ENCODE measurements at regions not wholly inside any gene's neighbourhood (a gene's known extent, or its start where the extent isn't known, plus 50 kb on each side); places are given as distances from the start of the nearest gene placed in this dataset.
"Not testable (repeated sequence)": the region's sequence is repeated elsewhere in the genome, so short reads cannot be mapped to it uniquely, and the experiment has no call there.

- DNase-seq (ENCODE audit: low read depth in 1 of 2, low spot score in 1 of 2): no peak
- no peak overlapping the region for H3K27ac ChIP-seq (replicated peaks)
- H3K4me3 ChIP-seq (replicated peaks; ENCODE audit: insufficient read depth, low read length): no peak overlapping the region
- H3K27me3 ChIP-seq (ENCODE audit: insufficient read depth, poor library complexity, severe bottlenecking): no peaks in the 10 kb centered on the region
- no peak for TF ChIP-seq REST (IDR thresholded peaks at IDR 0.05; ENCODE audit: insufficient replicate concordance, low read depth)
- TF ChIP-seq GABPA (IDR thresholded peaks at IDR 0.05; ENCODE audit: low read depth): no peak
- TF ChIP-seq CTCF (IDR thresholded peaks at IDR 0.05; ENCODE audit: insufficient read depth, low read length): no peak
- no peak for TF ChIP-seq POLR2AphosphoS5 (IDR thresholded peaks at IDR 0.05; ENCODE audit: low read depth)
- no peak for TF ChIP-seq SPI1 (IDR thresholded peaks at IDR 0.05; ENCODE audit: borderline replicate concordance, low read depth)
Observed at GRCh38 chr14:105632010-105632409, 105.6 kb downstream of the TMEM121 start.

GRCh38 chr14:105633596-105633995, 107.2 kb downstream of the TMEM121 start:
- not testable (repeated sequence) for H3K4me3 ChIP-seq (replicated peaks; ENCODE audit: insufficient read depth, low read length); H3K27ac ChIP-seq (replicated peaks); DNase-seq (ENCODE audit: low read depth in 1 of 2, low spot score in 1 of 2); H3K27me3 ChIP-seq (ENCODE audit: insufficient read depth, poor library complexity, severe bottlenecking)

DNA sequence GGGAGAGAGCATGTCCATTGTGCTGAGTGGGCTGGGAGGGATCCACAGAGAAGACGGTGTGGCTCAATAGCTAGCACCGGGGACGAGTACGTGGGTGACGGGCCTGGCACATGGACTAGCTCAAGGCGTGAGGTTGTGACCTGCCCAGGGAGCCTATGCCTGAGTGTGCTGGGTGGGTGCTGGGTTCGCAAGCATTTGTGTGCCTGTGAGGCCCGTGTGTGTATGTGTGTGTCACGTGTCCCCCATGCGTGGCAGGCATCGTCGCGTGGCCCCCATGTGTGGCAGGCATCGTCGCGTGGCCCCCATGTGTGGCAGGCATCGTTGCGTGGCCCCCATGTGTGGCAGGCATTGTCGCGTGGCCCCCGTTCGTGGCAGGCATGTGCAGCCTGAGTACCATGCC, 109.2 kb downstream of the TMEM121 start:
- H3K27me3 ChIP-seq (ENCODE audit: insufficient read depth, poor library complexity, severe bottlenecking): no peaks in the 10 kb centered on the region
- no peak overlapping the region for H3K27ac ChIP-seq (replicated peaks)
- TF ChIP-seq POLR2AphosphoS5 (IDR thresholded peaks at IDR 0.05; ENCODE audit: low read depth) (no peak), SPI1 (IDR thresholded peaks at IDR 0.05; ENCODE audit: borderline replicate concordance, low read depth) (no peak), REST (IDR thresholded peaks at IDR 0.05; ENCODE audit: insufficient replicate concordance, low read depth) (no peak), CTCF (IDR thresholded peaks at IDR 0.05; ENCODE audit: insufficient read depth, low read length) (no peak), GABPA (IDR thresholded peaks at IDR 0.05; ENCODE audit: low read depth) (no peak)
- DNase-seq (ENCODE audit: low read depth in 1 of 2, low spot score in 1 of 2): no peak
- no peak overlapping the region for H3K4me3 ChIP-seq (replicated peaks; ENCODE audit: insufficient read depth, low read length)

DNA sequence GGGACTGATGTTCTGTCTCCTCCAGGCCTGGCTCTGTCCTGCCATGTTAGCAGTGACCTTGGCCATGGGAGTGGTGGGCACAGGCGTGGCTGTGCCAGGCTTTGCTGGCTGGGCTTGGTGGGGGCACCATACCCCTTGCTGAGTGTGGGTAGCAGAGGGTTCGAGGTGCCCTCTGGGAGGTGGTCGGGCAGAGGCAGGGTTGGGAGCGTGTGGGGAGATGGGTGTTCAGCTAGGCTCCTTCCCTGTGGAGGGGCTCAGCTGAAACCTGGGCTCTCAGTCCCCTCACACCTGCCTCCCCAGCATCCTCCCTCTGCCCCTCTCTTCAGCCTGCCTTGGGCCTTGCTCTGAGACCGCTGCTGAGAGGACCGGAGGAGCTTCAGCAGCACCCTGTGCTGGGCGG, 109.6 kb downstream of the TMEM121 start:
- H3K4me3 ChIP-seq (replicated peaks; ENCODE audit: insufficient read depth, low read length); DNase-seq (ENCODE audit: low read depth in 1 of 2, low spot score in 1 of 2); H3K27ac ChIP-seq (replicated peaks); H3K27me3 ChIP-seq (ENCODE audit: insufficient read depth, poor library complexity, severe bottlenecking): not testable (repeated sequence)

DNA sequence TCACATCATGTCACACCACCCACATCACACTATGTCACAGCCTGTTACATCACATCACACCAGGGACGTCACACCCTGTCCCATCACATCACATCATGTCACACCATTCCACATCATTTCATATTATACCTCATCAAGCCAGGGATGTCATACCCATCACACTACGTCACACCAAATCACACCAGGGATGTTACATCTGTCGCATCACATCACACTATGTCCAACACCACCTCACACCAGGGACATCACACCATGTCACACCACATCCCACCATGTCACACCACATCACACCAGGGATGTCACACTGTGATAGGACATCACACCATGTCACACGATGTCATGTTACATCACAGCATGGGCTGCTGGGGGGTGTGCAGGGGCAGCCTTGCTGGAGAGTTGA, 110.6 kb downstream of the TMEM121 start:
- no peak for TF ChIP-seq REST (IDR thresholded peaks at IDR 0.05; ENCODE audit: insufficient replicate concordance, low read depth)
- TF ChIP-seq GABPA (IDR thresholded peaks at IDR 0.05; ENCODE audit: low read depth): no peak
- TF ChIP-seq CTCF (IDR thresholded peaks at IDR 0.05; ENCODE audit: insufficient read depth, low read length): no peak
- TF ChIP-seq POLR2AphosphoS5 (IDR thresholded peaks at IDR 0.05; ENCODE audit: low read depth): no peak
- no peak for TF ChIP-seq SPI1 (IDR thresholded peaks at IDR 0.05; ENCODE audit: borderline replicate concordance, low read depth)
- H3K27ac ChIP-seq (replicated peaks): no peak overlapping the region
- no peak overlapping the region for H3K4me3 ChIP-seq (replicated peaks; ENCODE audit: insufficient read depth, low read length)
- no peak for DNase-seq (ENCODE audit: low read depth in 1 of 2, low spot score in 1 of 2)
- H3K27me3 ChIP-seq (ENCODE audit: insufficient read depth, poor library complexity, severe bottlenecking): no peaks in the 10 kb centered on the region

DNA sequence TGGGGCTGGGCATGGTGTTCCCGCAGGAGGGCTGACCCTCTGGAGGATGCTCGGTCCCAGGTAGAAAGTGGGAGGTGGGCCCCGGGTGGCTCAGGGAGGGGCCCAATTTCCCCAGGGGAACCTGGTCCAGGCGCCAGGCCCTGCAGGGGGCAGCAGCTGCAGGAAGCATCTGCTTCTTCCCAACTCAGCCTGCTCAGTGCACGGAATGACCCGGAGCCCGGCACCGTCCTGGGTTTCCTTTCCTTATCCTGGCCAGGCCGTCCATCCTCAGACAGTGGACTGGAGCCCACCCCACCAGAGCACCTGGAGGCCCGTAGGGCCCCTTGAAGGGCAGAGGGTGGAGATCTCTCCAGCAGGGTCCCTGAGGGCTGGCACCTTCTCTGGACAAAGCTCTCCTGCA, 111.0 kb downstream of the TMEM121 start:
- H3K27ac ChIP-seq (replicated peaks); H3K27me3 ChIP-seq (ENCODE audit: insufficient read depth, poor library complexity, severe bottlenecking); DNase-seq (ENCODE audit: low read depth in 1 of 2, low spot score in 1 of 2); H3K4me3 ChIP-seq (replicated peaks; ENCODE audit: insufficient read depth, low read length): not testable (repeated sequence)
